Activated naive CD8-positive, alpha-beta T cell treated with anti-CD3 and anti-CD28 coated beads, Interleukin-2, amount 50 U/mL, for 24 hours (primary cell): ENCODE measurements at regions not wholly inside any gene's neighbourhood (a gene's known extent, or its start where the extent isn't known, plus 50 kb on each side); places are given as distances from the start of the nearest gene placed in this dataset.

ENCODE experiments used
- ATAC-seq: fragments of 150-1000 bp; cut with Tn5 transposase; one replicate; pipeline ENCODE4 v1.10.0; 2021
- DNase-seq: peaks from one replicate; pipeline ENCODE4 v3.0.0; 2021
- H3K27ac Mint-ChIP-seq: one replicate; pipeline ENCODE4 v1.8.0; 2021; ENCODE audit warnings: mild to moderate bottlenecking, mixed read lengths
- H3K27me3 Mint-ChIP-seq: one replicate; pipeline ENCODE4 v1.8.0; 2021; ENCODE audit warnings: mixed read lengths
- H3K36me3 Mint-ChIP-seq: one replicate; pipeline ENCODE4 v1.8.0; 2021; ENCODE audit warnings: low read depth, mixed read lengths
- H3K4me1 Mint-ChIP-seq: one replicate; pipeline ENCODE4 v1.8.0; 2021; ENCODE audit warnings: mixed read lengths
- H3K4me3 Mint-ChIP-seq: one replicate; pipeline ENCODE4 v1.8.0; 2021; ENCODE audit warnings: mild to moderate bottlenecking, moderate library complexity, mixed read lengths
- H3K9me3 Mint-ChIP-seq: one replicate; pipeline ENCODE4 v1.8.0; 2021; ENCODE audit warnings: mixed read lengths

DNA sequence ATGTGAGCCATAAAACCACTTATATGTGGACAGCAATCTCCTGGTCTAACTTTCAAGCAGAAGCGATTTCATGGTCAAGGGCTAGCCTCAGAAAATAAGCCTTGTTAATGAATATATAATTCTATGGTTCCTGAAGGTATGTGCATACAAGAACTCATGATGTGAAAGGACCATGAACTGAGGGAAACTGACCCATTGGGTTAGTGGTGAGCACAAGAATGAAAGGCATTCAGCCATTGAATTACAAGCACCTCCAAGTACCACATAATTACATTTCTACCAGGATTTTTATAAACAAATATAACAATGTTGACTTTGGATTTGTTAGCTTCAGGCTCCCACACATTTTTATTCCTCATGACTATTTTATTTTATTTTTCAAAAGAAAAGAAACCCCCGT, 459.0 kb downstream of the TLE4 start:
- DNase-seq (no peak), ATAC-seq (no peak)
- peaks cover 3% of the 10 kb centered on the region for H3K27me3 Mint-ChIP-seq
- no peak overlapping the region for H3K27ac Mint-ChIP-seq
- H3K36me3 Mint-ChIP-seq, result no peaks in the 10 kb centered on the region
- H3K4me1 Mint-ChIP-seq, result no peaks in the 10 kb centered on the region
- peaks cover 9% of the 10 kb centered on the region for H3K9me3 Mint-ChIP-seq
- H3K4me3 Mint-ChIP-seq, result no peak overlapping the region

DNA sequence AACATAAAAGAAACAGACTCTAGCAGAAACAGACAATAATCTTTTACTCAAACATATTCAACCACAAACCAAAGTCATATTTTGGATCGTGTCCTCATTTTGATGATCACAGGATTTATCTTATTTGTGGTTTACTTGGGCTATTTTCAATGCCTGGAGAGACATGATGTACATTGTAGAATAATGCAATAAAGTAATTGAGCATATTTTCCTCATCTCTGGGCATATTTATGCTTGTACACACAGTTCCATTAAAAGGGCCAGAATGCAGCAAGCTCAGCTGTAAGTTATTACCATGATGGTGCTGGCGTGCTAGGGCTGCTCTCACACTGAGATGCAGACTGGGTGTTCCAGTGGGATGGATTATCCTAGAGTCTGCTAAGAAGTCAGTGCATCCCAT, 456.7 kb downstream of the TLE4 start:
- DNase-seq (no peak), ATAC-seq (no peak)
- Mint-ChIP-seq H3K36me3 (no peaks in the 10 kb centered on the region), H3K27ac (no peak overlapping the region), H3K4me3 (no peak overlapping the region), H3K9me3 (peaks cover 9% of the 10 kb centered on the region), H3K4me1 (no peaks in the 10 kb centered on the region), H3K27me3 (peaks cover 3% of the 10 kb centered on the region)

DNA sequence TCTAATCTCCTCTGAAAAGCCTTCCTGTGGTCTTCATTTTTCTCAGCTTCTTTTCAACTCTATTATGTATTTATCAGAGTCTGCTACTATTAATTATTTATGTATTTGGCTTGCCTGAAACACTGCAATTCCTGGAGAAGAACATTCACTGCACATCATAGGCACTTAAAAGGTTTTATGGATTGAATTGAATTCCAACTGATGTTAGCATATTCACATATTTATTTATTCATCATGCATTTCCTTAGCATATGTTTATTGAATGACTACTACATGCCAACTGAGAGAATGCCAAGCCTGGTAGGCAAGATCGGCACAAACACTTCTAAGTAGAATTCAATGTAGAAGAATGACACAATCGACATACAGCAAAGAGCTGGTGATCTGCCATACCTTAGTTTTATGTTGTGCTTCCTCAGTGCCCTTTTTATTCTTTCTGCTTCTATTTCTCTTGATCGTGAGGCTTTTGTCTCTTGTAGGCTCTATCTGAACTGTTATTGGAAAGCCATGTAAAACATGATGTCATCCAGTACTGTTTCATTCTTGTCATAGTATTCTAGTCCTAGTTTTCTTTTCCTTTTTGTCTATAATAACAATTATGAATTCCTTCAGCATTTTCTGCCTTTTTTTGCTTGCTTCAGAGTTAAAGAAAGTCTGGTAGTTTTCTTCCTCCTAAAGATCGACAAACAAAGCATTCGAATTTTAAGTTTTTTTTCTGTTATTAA, 454.2 kb downstream of the TLE4 start:
- ATAC-seq, result no peak
- Mint-ChIP-seq H3K36me3 (no peaks in the 10 kb centered on the region), H3K27me3 (peaks cover 3% of the 10 kb centered on the region), H3K27ac (no peak overlapping the region), H3K9me3 (peaks cover 4% of the 10 kb centered on the region), H3K4me1 (peaks cover 2% of the 10 kb centered on the region), H3K4me3 (no peak overlapping the region)
- no peak for DNase-seq

DNA sequence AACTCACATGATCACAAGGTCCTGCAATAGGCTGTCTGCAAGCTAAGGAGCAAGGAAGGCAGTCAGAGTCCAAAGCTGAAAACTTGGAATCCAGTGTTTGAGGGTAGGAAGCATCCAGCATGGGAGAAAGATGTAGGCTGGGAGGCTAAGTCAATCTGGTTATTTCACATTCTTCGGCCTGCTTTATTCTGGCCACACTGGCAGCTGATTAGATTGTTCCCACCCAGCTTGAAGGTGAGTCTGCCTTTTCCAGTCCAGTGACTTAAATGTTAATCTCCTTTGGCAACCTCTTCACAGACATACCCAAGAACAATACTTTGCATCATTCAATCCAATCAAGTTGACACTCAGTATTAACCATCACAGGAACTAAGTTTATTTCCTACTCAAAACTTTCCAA, 453.4 kb downstream of the TLE4 start:
- Mint-ChIP-seq H3K4me1 (peaks cover 10% of the 10 kb centered on the region), H3K36me3 (no peaks in the 10 kb centered on the region), H3K9me3 (peaks cover 4% of the 10 kb centered on the region), H3K27me3 (peaks cover 3% of the 10 kb centered on the region), H3K4me3 (no peak overlapping the region), H3K27ac (no peak overlapping the region)
- ATAC-seq (no peak), DNase-seq (no peak)

DNA sequence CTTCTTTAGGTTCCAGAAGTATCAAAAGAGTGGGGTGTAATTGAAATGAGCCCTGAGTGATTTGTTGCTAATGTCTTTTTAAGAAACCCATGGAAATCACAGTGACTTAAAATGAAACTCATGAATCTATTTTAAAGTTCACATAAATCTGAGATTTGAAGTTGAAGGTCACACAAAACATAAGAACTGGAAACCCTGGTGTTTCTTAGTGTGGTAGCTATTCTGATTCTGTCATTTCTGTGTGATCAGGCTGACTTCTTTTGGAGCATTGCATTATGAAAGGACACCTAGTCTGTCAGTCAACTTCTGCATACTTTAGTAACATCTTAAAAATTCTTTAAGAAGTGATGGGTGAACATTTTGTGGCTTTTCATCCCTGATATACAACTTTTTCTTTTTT, 448.8 kb downstream of the TLE4 start:
- H3K4me1 Mint-ChIP-seq, result peaks cover 11% of the 10 kb centered on the region
- no peak for DNase-seq
- H3K36me3 Mint-ChIP-seq, result no peaks in the 10 kb centered on the region
- peak; percentile 79 for ATAC-seq
- H3K27me3 Mint-ChIP-seq, result peaks cover 2% of the 10 kb centered on the region
- no peak overlapping the region for H3K27ac Mint-ChIP-seq
- no peak overlapping the region for H3K4me3 Mint-ChIP-seq
- H3K9me3 Mint-ChIP-seq, result no peaks in the 10 kb centered on the region

DNA sequence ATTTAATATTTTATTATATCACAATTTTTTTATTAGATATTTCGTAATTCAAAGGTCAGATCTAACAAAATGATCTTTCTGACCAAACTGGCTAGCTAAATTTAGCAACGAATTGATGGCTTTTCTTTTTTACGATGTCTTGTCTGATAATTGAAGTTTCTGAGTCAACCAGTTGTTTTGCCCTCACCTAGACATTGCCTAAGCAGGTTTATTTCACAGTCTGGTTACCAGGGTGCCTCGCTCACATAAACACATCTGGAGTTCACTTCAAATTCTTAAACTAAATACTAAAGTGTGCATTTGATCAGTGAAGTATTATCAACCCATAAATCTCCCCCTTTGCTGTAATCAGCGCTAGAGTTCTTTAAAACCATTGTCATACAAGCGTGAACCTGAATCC, 448.3 kb downstream of the TLE4 start:
- H3K27ac Mint-ChIP-seq, result no peak overlapping the region
- no peak overlapping the region for H3K4me3 Mint-ChIP-seq
- peaks cover 11% of the 10 kb centered on the region for H3K4me1 Mint-ChIP-seq
- no peak for DNase-seq
- H3K36me3 Mint-ChIP-seq, result no peaks in the 10 kb centered on the region
- no peak for ATAC-seq
- peaks cover 2% of the 10 kb centered on the region for H3K27me3 Mint-ChIP-seq
- no peaks in the 10 kb centered on the region for H3K9me3 Mint-ChIP-seq

DNA sequence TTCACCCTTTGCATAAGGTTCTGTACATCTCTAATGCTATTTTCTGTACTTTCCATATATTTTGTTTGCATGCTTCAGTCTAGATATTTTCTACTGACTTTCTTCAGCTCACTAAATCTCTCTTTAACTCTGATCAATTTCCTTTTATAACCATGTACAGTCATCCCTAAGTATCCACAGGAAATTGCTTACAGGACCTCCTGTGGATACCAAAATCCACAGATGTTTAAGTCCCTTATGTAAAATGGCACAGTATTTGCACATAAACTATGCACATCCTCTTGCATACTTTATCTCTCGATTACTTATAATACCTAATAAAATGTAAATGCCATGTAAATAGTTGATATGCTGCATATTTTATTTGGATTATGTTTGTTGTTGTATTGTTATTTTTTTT, 442.1 kb downstream of the TLE4 start:
- Mint-ChIP-seq H3K27me3 (peaks cover 2% of the 10 kb centered on the region), H3K4me1 (no peaks in the 10 kb centered on the region), H3K9me3 (peaks cover 11% of the 10 kb centered on the region), H3K4me3 (no peak overlapping the region), H3K27ac (no peak overlapping the region), H3K36me3 (peaks cover 2% of the 10 kb centered on the region)
- DNase-seq (no peak), ATAC-seq (no peak)

DNA sequence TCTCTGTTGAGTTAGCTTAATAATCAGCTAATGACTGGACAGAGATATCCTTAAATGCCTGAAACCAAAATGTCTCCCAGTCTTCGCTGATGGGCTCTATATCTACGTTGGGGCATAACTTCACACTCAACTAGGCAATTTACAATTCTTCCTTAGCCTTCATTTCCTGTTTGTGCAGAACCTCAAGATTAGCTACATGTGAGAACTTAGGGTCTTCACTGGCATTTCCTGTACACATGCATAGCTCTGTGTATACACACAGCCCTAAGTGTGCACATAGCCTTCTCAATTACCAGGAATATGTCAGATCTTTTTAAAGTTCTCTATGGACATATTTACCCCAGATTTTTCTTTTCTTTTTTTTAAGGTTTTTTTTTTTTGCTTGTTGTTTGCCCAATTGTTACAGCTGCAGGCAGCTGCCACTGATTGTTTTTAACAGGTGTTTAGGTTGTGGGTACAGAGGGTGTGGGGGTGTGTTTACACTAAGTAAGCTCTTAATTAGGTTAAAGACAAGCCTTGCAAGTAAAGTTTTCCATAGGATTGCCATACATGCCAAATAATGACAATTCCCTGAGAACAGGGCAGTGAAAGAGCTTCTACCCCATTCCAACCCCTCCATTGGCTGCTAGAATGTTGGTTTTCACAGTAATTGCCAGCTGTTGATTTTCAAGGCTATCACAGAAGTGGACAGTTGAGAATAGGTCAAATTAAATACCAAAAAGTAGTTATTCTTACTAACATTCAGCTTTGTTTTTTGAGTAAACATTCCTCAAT, 441.0 kb downstream of the TLE4 start:
- H3K4me1 Mint-ChIP-seq, result no peaks in the 10 kb centered on the region
- H3K27ac Mint-ChIP-seq, result no peak overlapping the region
- H3K4me3 Mint-ChIP-seq, result no peak overlapping the region
- H3K9me3 Mint-ChIP-seq, result peaks cover 11% of the 10 kb centered on the region
- H3K36me3 Mint-ChIP-seq, result peaks cover 2% of the 10 kb centered on the region
- H3K27me3 Mint-ChIP-seq, result peaks cover 2% of the 10 kb centered on the region
- no peak for DNase-seq
- no peak for ATAC-seq

DNA sequence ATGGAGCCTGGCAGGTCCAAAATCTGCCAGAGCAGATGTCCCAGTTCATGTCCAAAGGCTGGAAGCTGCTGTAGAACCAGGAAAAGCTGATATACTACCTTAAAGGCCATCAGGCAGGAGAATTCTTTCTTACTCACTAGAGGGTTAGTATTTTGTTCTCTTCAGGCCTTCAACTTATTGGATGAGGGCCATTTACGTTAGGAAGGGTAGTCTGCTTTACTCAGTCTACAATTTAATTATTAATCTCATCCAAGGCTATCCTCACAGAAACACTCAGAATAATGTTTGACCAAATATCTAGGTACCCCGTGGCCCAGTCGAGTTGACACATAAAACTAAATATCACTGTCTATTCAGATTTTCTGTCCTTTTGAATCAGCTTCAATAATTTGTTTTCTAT, 437.4 kb downstream of the TLE4 start:
- Mint-ChIP-seq H3K36me3 (peaks cover 2% of the 10 kb centered on the region), H3K9me3 (peaks cover 11% of the 10 kb centered on the region)
- no peak for DNase-seq

DNA sequence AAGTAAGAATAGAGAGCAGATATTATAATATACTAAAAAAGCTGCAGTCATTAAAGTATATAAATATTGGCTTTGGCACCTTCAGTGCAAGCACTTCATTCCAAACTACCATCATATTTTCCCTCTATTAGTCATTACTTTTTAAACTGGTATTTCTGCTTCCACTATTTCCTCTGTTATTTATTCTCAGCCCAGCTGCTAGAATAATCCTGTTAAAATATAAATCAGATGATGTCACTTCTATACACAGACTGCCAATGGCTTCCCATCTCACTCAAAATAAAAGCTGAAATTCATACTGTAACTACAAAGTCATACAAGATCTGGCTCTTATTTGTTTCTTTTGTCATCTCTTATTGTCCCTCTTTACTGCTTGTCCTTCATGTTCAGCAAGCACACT, 432.9 kb downstream of the TLE4 start:
- DNase-seq, result no peak
- no peaks in the 10 kb centered on the region for H3K9me3 Mint-ChIP-seq
- no peaks in the 10 kb centered on the region for H3K36me3 Mint-ChIP-seq
- no peak overlapping the region for H3K4me3 Mint-ChIP-seq
- H3K4me1 Mint-ChIP-seq, result no peaks in the 10 kb centered on the region
- H3K27ac Mint-ChIP-seq, result no peak overlapping the region
- ATAC-seq, result no peak
- peaks cover 2% of the 10 kb centered on the region for H3K27me3 Mint-ChIP-seq

More for the DNA sequence above, 437.4 kb downstream of the TLE4 start:
- Mint-ChIP-seq H3K27me3 (peaks cover 2% of the 10 kb centered on the region), H3K4me3 (no peak overlapping the region), H3K4me1 (no peaks in the 10 kb centered on the region), H3K27ac (no peak overlapping the region)
- no peak for ATAC-seq

DNA sequence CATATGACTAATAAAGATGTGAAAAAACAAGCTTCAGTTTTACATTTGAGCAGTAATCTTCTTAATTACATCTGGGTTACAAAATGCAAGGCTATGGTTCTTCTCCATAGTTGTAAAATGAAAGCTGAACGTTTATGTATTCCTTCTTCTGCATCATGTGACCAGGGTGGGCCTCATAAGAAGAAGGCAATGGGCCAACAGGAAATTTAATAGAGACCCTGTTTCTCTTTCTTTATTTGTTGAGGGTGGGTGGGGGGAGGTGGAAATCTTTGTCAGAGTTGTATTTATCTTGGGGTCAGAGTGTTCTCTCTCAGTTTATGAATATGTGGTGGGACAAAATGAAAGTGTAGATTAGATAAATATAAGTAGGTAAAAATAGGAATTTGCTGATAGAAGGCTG, 418.8 kb downstream of the TLE4 start:
- ATAC-seq, result no peak

DNA sequence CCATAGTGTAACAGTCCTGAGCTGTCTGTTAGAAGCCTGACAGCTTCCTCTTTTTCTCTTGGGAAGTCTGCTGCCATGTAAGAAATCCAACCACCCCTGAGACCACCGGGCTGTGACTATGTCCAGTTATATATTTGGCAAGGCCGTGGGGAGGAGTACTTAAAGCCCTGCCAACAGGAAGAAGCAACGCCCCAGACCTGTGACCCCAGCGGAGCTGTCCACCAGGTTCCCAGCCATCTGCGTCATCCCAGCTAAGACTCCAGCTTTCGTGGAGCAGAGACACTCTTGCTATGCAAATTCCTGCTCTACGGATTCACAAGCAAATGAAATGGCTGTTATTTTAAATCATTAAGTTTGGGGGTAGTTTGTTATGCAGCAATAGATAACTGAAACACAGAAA, 417.3 kb downstream of the TLE4 start:
- no peaks in the 10 kb centered on the region for H3K9me3 Mint-ChIP-seq
- H3K4me1 Mint-ChIP-seq, result no peaks in the 10 kb centered on the region
- no peaks in the 10 kb centered on the region for H3K36me3 Mint-ChIP-seq
- ATAC-seq (no peak), DNase-seq (no peak)
- no peaks in the 10 kb centered on the region for H3K27me3 Mint-ChIP-seq
- no peak overlapping the region for H3K4me3 Mint-ChIP-seq
- no peak overlapping the region for H3K27ac Mint-ChIP-seq

More for the DNA sequence above, 418.8 kb downstream of the TLE4 start:
- Mint-ChIP-seq H3K9me3 (no peaks in the 10 kb centered on the region), H3K36me3 (no peaks in the 10 kb centered on the region), H3K4me1 (no peaks in the 10 kb centered on the region), H3K4me3 (no peak overlapping the region), H3K27me3 (no peaks in the 10 kb centered on the region), H3K27ac (no peak overlapping the region)
- DNase-seq, result no peak

DNA sequence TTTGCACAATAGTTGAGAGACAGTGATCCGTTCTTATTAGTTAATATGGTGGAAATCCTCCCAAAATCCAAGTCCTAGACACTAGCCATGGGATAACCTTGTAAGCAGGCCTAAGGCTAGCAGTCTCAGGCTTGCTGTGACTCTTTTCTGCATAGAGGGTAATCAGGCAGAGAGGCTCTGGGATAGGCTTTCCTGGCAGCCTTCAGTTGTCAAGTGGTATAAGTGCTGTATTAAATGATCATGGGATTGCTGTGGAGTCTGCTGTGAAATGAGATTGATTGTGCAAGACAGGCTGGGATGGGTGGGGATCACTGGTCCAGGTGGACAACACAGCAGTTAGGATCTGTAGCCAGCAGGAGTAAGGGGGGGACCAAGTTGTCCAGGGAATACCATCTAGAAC, 416.4 kb downstream of the TLE4 start:
- Mint-ChIP-seq H3K36me3 (no peaks in the 10 kb centered on the region), H3K27ac (no peak overlapping the region), H3K27me3 (no peaks in the 10 kb centered on the region), H3K4me3 (no peak overlapping the region), H3K4me1 (no peaks in the 10 kb centered on the region), H3K9me3 (no peaks in the 10 kb centered on the region)
- ATAC-seq (no peak), DNase-seq (no peak)

DNA sequence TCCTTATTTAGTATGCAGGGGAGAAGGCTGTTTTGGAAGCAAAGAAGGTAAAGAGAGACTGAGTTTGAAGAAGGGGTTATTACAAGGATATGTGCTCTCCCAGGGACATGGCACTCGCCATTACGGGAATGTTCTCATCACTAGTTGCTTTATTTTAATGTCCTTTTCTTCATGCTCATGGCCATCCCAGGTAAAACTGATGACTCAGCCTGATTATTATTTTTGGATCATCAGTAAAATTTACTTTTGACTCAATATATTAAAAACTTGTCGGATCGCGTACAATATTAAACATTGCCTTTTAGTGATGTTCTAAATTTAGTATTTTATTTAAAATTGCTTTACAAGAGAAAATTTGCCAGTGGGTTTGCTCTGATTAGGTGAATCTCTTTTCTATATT, 414.7 kb downstream of the TLE4 start:
- no peak for ATAC-seq
- H3K27ac Mint-ChIP-seq, result no peak overlapping the region

DNA sequence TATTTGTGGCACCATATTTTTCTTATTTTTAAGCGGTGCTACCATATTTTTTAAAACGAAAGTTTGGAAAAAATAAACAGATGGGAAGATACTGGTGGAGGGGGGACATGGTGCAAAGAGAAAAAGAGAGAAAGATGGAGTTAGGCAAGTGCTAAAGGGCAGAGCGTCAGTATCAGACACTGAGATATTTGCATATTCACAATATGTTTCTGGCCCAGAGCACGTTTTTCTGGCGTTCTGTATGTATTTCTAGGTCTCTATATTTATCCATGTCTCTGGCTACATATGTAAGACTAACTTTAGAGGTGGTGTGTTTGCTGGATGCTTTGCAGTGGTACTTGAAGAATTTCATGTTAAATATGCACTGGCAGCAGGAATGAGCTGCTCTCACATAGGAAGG, 414.0 kb downstream of the TLE4 start:
- Mint-ChIP-seq H3K36me3 (no peaks in the 10 kb centered on the region), H3K4me3 (no peak overlapping the region), H3K27me3 (peaks cover 5% of the 10 kb centered on the region), H3K27ac (no peak overlapping the region), H3K4me1 (no peaks in the 10 kb centered on the region), H3K9me3 (peaks cover 8% of the 10 kb centered on the region)
- DNase-seq, result no peak
- ATAC-seq, result no peak

More for the DNA sequence above, 414.7 kb downstream of the TLE4 start:
- no peaks in the 10 kb centered on the region for H3K36me3 Mint-ChIP-seq
- peaks cover 2% of the 10 kb centered on the region for H3K27me3 Mint-ChIP-seq
- H3K9me3 Mint-ChIP-seq, result peaks cover 8% of the 10 kb centered on the region
- no peaks in the 10 kb centered on the region for H3K4me1 Mint-ChIP-seq
- no peak overlapping the region for H3K4me3 Mint-ChIP-seq
- no peak for DNase-seq
